HG02938 (cell line): ENCODE measurements at regions not wholly inside any gene's neighbourhood (a gene's known extent, or its start where the extent isn't known, plus 50 kb on each side); places are given as distances from the start of the nearest gene placed in this dataset.
A peak's percentile ranks its signal among the peaks of the same experiment; 100 is the strongest.

Experiments
- ATAC-seq: cut with Tn5 transposase; IDR thresholded peaks from one replicate; pipeline ENCODE4 v1.9.1; 2021; ENCODE audit warnings: mild to moderate bottlenecking, moderate library complexity; ENCODE audit not compliant: unreplicated experiment

- no peak for ATAC-seq
Observed at GRCh38 chr18:70446063-70446462, 157.2 kb downstream of the SOCS6 start.

DNA sequence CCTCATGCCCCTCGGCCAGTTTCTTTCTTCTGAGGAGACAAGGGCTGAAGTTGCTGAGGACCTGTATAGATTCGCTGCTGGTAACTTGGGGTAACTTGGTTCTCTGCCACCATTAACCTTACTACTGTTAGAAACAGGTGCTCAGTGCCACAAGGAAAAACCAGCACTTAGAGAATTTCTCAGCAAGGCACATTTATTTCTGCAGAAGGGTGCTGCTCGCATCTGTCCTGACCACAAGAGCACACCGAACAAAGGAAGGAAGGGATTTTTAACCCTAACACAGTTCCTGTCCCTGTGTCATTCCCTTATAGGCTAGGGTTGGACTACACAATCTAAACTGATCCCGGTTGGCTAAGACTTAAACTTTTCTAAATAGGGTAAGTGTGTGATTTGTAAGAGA, 154.1 kb downstream of the SOCS6 start:
- no peak for ATAC-seq

- ATAC-seq: no peak
Observed at GRCh38 chr18:70432804-70433400, 144.1 kb downstream of the SOCS6 start.

GRCh38 chr18:70431203-70431624, 142.4 kb downstream of the SOCS6 start:
- ATAC-seq: no peak

GRCh38 chr18:70430501-70431173, 141.8 kb downstream of the SOCS6 start:
- ATAC-seq: no peak

DNA sequence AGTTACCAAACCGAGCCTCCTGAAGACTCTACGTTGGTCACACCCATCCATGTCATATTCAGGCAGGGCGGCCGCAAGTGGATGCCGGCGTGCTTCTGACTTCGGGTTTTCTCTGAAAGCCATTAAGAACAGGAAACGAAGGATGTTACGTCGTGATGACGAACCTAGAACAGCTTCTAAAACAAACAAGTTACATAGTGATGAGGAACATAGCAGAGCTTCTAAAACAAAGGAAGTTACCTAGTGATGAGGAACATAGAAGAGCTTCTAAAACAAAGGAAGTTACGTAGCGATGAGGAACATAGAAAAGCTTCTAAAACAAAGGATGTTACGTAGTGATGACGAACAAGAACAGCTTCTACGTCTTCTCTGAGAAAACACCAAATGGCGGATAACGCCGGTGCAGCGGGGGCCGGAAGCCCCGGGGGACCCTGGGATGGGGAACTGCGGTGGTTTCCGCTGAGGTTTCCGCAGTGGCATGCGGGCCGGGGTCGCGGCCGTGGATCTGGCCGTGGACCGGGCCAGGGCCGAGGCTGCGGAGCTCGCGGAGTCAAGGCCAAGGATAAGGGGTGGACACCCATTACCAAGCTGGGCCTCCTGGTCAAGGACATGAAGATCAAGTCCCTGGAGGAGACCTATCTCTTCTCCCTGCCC, 141.1 kb downstream of the SOCS6 start:
- no peak for ATAC-seq

DNA sequence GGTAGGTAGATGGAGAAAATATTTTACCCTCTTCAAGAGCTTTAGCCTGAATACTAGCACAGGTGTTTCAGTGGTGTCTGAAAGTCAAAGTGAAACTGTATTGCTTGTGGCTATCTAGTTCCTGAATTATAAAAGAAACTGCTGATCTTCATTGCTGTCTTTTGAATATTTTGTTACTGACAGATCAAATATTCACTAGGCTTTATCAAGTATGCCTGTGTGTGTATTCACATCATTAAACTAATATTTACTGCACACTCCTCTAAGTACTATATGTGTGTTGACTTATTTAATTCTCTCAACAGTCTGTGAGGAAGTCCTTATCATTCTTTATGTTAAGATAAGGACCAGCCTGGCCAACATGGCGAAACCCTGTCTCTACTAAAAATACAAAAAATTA, 139.6 kb downstream of the SOCS6 start:
- peak; percentile 100 for ATAC-seq

GRCh38 chr18:70426818-70427217, 138.0 kb downstream of the SOCS6 start:
- ATAC-seq: no peak

DNA sequence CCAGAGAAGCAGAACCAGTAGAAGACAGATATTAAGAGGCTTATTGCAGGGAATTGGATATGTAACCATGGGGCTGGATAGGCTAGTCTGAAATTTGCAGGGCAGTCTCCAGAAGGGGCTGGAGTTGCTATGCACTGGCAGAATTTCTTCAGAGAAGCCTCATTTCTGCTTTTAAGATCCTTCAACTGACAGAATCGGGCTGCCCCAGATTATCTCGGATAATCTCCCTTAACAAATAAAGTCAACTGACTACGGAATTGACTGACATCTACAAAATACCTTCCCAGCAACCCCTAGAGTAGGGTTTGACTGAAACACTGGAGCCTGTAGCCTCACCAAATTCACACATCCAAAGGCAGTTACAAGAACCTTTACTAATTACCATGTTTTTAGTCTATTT, 136.4 kb downstream of the SOCS6 start:
- ATAC-seq: no peak

DNA sequence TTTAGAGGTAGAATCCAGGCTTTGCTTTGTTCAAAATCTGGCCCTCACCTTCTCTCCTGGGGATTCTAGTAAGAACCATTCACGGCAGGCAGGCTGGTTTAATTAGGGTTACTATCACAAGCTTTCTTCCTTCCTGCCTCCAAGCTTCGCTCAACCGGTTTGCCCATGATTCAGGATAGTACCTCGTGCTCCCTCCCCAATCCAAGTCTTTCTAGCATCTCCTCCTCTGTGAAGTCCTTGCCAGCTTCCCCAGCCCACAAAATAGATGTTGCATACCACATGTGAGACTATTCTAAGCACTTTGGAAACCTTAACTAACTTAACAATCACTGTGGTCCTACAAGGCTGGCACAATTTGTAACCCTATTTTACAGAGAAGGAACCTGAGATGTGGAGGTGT, 135.1 kb downstream of the SOCS6 start:
- ATAC-seq: no peak

DNA sequence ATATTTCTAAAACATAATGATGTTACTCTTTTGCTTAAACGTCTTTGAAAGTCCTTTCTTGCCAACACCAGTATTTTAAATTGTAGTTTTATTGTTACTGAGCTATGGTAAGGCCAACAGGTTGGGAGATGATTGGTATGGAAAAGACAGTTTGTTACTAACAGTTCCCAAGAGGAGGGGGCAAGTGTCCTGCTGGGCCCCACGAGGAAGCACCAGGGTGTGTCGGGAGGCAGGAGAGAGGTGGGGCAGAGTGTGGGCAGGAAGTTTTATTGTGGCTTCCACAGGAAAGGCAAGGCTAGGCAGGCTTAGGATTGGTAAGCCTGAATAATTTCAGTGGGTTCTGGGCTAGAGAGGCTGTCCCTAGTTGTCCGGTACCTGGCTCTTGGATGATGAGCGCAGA, 134.3 kb downstream of the SOCS6 start:
- ATAC-seq: no peak

GRCh38 chr18:70422391-70422965, 133.6 kb downstream of the SOCS6 start:
- no peak for ATAC-seq

GRCh38 chr18:70421471-70422390, 132.9 kb downstream of the SOCS6 start:
- ATAC-seq: no peak

DNA sequence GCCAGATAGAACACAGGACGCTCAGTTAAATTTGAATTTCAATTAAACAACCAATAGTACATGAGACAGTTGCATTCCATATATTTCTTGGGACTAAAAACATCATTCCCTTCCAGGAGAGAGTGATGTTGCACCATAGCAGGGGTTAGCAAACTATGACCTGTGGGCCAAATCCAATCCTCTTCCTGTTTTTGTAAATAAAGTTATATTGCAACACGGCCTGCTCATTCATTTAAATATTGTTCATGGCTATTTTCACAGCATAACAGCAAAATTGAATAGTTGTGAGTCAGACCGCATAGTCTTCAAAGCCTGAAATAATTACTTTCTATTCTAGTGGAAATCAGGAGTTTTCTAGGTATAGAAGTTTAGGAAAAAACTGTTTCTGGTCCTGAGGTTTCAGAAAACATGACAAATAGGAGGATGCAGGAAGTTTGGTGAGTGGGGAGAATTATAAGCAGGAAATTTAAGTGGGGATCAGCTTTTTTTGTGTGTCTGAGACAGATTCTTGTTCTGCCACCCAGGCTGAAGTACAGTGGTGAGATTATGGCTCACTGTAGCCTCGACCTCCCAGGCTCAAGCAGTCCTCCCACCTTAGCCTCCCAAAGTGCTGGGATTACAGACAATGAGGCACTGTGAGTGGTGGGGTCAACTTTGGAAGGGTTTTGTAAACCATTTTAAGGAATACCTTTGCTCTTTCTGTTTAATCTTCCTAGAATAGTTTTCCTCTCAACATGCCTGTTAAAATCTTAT, 131.5 kb downstream of the SOCS6 start:
- no peak for ATAC-seq

DNA sequence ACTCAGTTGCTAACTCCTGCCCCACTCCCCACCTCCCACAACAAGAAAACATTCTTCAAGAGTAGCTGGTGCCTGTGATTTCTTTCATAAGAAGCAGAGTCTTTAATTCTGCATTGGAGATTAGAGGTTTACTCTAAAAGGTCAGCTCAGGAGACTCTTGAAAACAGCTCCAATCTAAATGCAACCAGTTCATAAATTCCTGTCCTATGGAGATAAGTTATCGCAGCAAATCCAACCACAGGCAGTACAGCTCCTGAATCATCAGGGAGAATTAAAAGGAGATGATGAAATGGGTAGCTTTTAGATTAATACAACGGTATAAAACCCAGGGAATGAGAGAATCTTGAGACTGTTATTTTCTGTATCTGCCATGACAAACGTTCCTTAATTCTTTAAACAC, 130.7 kb downstream of the SOCS6 start:
- ATAC-seq: no peak

DNA sequence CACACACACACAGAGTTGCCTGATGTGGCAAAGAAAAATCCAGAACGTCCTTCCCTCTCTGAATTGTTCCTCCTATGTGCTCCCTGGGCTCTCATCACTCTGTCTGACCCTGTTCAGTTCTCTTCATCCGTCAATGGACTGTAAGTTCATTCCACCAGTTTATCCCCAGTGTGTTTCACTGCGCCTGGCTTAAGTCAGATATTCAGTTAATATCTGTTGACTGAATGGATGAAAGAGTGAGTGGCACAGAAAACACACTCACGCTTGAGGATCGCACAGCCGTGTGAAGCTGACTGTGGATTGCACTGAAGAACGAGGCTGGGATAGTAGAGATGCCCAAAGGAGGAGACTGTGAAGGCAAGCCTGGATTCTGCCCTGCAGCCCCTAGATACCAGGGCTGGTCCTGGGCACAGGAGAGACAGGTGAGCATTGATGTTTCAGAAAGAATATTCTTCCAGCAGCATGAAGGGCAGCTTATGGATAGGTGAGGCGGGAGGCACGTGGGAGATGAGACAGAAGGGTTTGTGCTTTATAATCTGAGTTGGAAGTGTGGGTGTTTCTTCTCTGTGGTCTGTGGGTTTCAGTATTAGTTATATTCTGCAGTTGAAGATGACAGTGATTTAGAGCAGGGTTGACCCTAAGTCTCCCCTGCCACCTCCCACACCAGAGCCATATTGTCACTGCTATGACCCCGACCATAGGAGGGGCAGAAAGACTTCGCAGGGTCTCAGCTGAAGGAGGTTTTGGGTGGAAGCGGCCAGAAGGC, 129.9 kb downstream of the SOCS6 start:
- ATAC-seq: peak; percentile 99

DNA sequence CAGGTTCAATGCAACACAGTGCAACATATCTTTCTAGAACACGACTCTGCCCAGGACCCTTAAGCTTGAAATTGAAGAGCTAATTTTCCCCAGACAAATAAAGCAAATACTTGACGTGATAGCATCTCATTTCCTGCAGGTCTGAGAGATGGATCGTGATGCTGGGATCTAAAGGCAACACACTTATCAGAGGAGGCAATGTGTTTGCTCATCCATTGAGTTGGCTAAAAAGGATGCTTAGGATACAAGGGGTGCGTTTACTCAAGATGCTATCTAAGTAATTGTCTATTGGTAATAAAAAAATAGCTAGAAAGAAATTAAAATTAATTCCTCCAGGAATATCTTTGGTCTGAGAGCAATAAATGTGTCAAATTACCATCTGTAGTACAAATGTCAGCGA, 129.0 kb downstream of the SOCS6 start:
- ATAC-seq: no peak

GRCh38 chr18:70416496-70416895, 127.7 kb downstream of the SOCS6 start:
- ATAC-seq: no peak

- no peak for ATAC-seq
Observed at GRCh38 chr18:70415823-70416488, 127.1 kb downstream of the SOCS6 start.
